KMS-11 (cell line): ENCODE measurements at regions not wholly inside any gene's neighbourhood (a gene's known extent, or its start where the extent isn't known, plus 50 kb on each side); places are given as distances from the start of the nearest gene placed in this dataset.

Experiments
- H2AFZ ChIP-seq: fragments of 200-600 bp; sonication (generic); 2 replicates; pipeline ENCODE4 v1.6.1; 2016; ENCODE audit warnings: antibody characterized with exemption, mixed run types, low read depth
- H3K27ac ChIP-seq: fragments of 200-600 bp; sonication (generic); 2 replicates; pipeline ENCODE4 v1.6.1; 2016; ENCODE audit warnings: mild to moderate bottlenecking, mixed run types
- H3K27me3 ChIP-seq: fragments of 200-600 bp; sonication (generic); 2 replicates; pipeline ENCODE4 v1.6.1; 2017; ENCODE audit warnings: mild to moderate bottlenecking, low read depth, mixed run types, moderate library complexity; ENCODE audit not compliant: insufficient read depth
- H3K36me3 ChIP-seq: fragments of 200-600 bp; sonication (generic); 2 replicates; pipeline ENCODE4 v1.6.1; 2017; ENCODE audit warnings: mild to moderate bottlenecking, mixed run types; ENCODE audit not compliant: insufficient read depth
- H3K4me1 ChIP-seq: fragments of 200-600 bp; sonication (generic); 2 replicates; pipeline ENCODE4 v1.6.1; 2016; ENCODE audit warnings: mild to moderate bottlenecking, low read depth, mixed run types; ENCODE audit not compliant: poor library complexity, severe bottlenecking
- H3K4me2 ChIP-seq: fragments of 200-600 bp; sonication (generic); 2 replicates; pipeline ENCODE4 v1.7.0; 2016; ENCODE audit warnings: mild to moderate bottlenecking, mixed run types
- H3K4me3 ChIP-seq: fragments of 200-600 bp; sonication (generic); IDR thresholded peaks from 2 replicates; pipeline ENCODE4 v1.6.1; 2017; ENCODE audit warnings: low read depth, low read length, mixed read lengths; ENCODE audit not compliant: insufficient read depth
- H3K79me2 ChIP-seq: fragments of 200-600 bp; sonication (generic); 2 replicates; pipeline ENCODE4 v1.6.1; 2016; ENCODE audit warnings: low read depth, mixed run types; ENCODE audit not compliant: insufficient read depth
- H3K9ac ChIP-seq: fragments of 200-600 bp; sonication (generic); 2 replicates; pipeline ENCODE4 v1.6.1; 2016; ENCODE audit warnings: mild to moderate bottlenecking, mixed run types
- H4K20me1 ChIP-seq: fragments of 200-600 bp; sonication (generic); 2 replicates; pipeline ENCODE4 v1.6.1; 2016; ENCODE audit warnings: mild to moderate bottlenecking, mixed run types; ENCODE audit not compliant: insufficient read depth
- TF ChIP-seq, protein P1 (sequence below): fragments of 200-600 bp; sonication (generic); conservative IDR thresholded peaks from 2 replicates; pipeline ENCODE4 v1.6.1; 2017; ENCODE audit warnings: low read depth, mild to moderate bottlenecking, antibody characterized with exemption, low read length, moderate library complexity, mixed read lengths

DNA sequence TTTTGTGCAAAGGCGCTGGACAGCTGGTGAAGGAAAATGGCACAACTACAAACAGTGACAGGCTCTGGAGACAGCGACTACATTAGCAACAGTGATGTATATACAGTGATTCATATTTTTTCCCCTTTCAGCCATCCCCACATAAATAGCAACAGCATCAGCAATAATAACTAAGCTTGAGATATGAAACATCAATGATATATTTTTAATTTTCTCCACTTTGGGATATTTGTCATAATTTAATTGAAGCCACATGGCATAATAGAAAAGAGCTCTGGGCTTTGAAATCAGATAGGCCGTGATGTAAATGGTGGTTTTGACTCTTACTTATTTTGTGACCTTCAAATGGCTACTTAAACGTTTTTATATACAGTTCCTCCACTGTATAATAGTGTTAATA, 764.3 kb upstream of the PRMT6 start:
- Histone ChIP-seq H3K27ac (no peak overlapping the region), H3K79me2 (no peaks in the 10 kb centered on the region), H3K27me3 (no peaks in the 10 kb centered on the region), H3K36me3 (no peaks in the 10 kb centered on the region), H2AFZ (no peak overlapping the region), H3K4me2 (no peak overlapping the region), H3K4me3 (no peak overlapping the region), H3K9ac (no peak overlapping the region), H4K20me1 (no peaks in the 10 kb centered on the region), H3K4me1 (no peaks in the 10 kb centered on the region)
- TF ChIP-seq, protein P1, sequence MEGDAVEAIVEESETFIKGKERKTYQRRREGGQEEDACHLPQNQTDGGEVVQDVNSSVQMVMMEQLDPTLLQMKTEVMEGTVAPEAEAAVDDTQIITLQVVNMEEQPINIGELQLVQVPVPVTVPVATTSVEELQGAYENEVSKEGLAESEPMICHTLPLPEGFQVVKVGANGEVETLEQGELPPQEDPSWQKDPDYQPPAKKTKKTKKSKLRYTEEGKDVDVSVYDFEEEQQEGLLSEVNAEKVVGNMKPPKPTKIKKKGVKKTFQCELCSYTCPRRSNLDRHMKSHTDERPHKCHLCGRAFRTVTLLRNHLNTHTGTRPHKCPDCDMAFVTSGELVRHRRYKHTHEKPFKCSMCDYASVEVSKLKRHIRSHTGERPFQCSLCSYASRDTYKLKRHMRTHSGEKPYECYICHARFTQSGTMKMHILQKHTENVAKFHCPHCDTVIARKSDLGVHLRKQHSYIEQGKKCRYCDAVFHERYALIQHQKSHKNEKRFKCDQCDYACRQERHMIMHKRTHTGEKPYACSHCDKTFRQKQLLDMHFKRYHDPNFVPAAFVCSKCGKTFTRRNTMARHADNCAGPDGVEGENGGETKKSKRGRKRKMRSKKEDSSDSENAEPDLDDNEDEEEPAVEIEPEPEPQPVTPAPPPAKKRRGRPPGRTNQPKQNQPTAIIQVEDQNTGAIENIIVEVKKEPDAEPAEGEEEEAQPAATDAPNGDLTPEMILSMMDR, result no peak

GRCh38 chr1:106296431-106296830, 760.0 kb upstream of the PRMT6 start:
- H3K4me2 ChIP-seq, result no peak overlapping the region
- no peak overlapping the region for H3K27ac ChIP-seq
- no peaks in the 10 kb centered on the region for H3K79me2 ChIP-seq
- H3K27me3 ChIP-seq, result no peaks in the 10 kb centered on the region
- no peaks in the 10 kb centered on the region for H4K20me1 ChIP-seq
- H3K9ac ChIP-seq, result no peak overlapping the region
- H3K4me3 ChIP-seq, result no peak overlapping the region
- H2AFZ ChIP-seq, result no peak overlapping the region
- TF ChIP-seq, protein P1, result no peak
- no peaks in the 10 kb centered on the region for H3K36me3 ChIP-seq
- H3K4me1 ChIP-seq, result no peaks in the 10 kb centered on the region

GRCh38 chr1:106304106-106304505, 752.4 kb upstream of the PRMT6 start:
- TF ChIP-seq, protein P1, result no peak
- Histone ChIP-seq H2AFZ (no peak overlapping the region), H3K4me1 (no peaks in the 10 kb centered on the region), H3K9ac (no peak overlapping the region), H3K36me3 (no peaks in the 10 kb centered on the region), H3K27ac (no peak overlapping the region), H4K20me1 (no peaks in the 10 kb centered on the region), H3K4me3 (no peak overlapping the region), H3K27me3 (no peaks in the 10 kb centered on the region), H3K4me2 (no peak overlapping the region), H3K79me2 (no peaks in the 10 kb centered on the region)

GRCh38 chr1:106319612-106320011, 736.9 kb upstream of the PRMT6 start:
- TF ChIP-seq, protein P1, result no peak
- H3K36me3 ChIP-seq, result no peaks in the 10 kb centered on the region

GRCh38 chr1:106325600-106325999, 730.9 kb upstream of the PRMT6 start:
- TF ChIP-seq, protein P1, result no peak

More at GRCh38 chr1:106319612-106320011, 736.9 kb upstream of the PRMT6 start:
- Histone ChIP-seq H3K9ac (no peak overlapping the region), H3K4me3 (no peak overlapping the region), H4K20me1 (no peaks in the 10 kb centered on the region), H3K4me1 (no peaks in the 10 kb centered on the region), H3K27me3 (no peaks in the 10 kb centered on the region), H2AFZ (no peak overlapping the region), H3K4me2 (no peak overlapping the region), H3K27ac (no peak overlapping the region), H3K79me2 (no peaks in the 10 kb centered on the region)

More at GRCh38 chr1:106325600-106325999, 730.9 kb upstream of the PRMT6 start:
- no peaks in the 10 kb centered on the region for H3K27me3 ChIP-seq
- no peak overlapping the region for H3K9ac ChIP-seq
- H3K4me2 ChIP-seq, result no peak overlapping the region
- no peaks in the 10 kb centered on the region for H3K4me1 ChIP-seq
- no peak overlapping the region for H3K27ac ChIP-seq
- no peak overlapping the region for H2AFZ ChIP-seq
- H3K79me2 ChIP-seq, result no peaks in the 10 kb centered on the region
- H3K36me3 ChIP-seq, result no peaks in the 10 kb centered on the region
- no peak overlapping the region for H3K4me3 ChIP-seq
- no peaks in the 10 kb centered on the region for H4K20me1 ChIP-seq
